Common myeloid progenitor, CD34-positive (primary cell): ENCODE measurements at regions not wholly inside any gene's neighbourhood (a gene's known extent, or its start where the extent isn't known, plus 50 kb on each side); places are given as distances from the start of the nearest gene placed in this dataset.
A peak's percentile ranks its signal among the peaks of the same experiment; 100 is the strongest.

Experiments
- CTCF ChIA-PET: fragments of 350-600 bp; sonication (Branson Sonifier 250); formaldehyde crosslinking; loops from one replicate; lab custom pipeline; 2021; ENCODE audit warnings: antibody characterized with exemption; lab: Charles Lee
- POLR2A ChIA-PET: fragments of 350-600 bp; sonication (Branson Sonifier 250); formaldehyde crosslinking; loops from one replicate; lab custom pipeline; 2021; ENCODE audit warnings: antibody characterized with exemption; lab: Charles Lee
- DNase-seq, 3 donors: peaks; one replicate each; pipeline versions ENCODE4 v3.0.0 to v3.0.0-alpha.2; 2013
- H3K27ac ChIP-seq, 2 experiments: 1 replicate in 1 of 2; 2 replicates in 1 of 2; pipeline ENCODE4 v1.7.0; 2013; ENCODE audit warnings: inconsistent platforms in 2 of 2, low read length in 2 of 2, mild to moderate bottlenecking in 2 of 2, low read depth in 1 of 2, moderate library complexity in 1 of 2; ENCODE audit not compliant: severe bottlenecking in 2 of 2, insufficient read depth in 1 of 2, poor library complexity in 1 of 2
- H3K27me3 ChIP-seq, 5 experiments: replicated peaks in 2 of 5; 1 replicate in 3 of 5; 2 replicates in 2 of 5; pipeline versions ENCODE4 v1.6.1 to v1.7.0; 2013; ENCODE audit warnings: low read length in 4 of 5, mild to moderate bottlenecking in 2 of 5, moderate library complexity in 2 of 5, inconsistent platforms in 1 of 5; ENCODE audit not compliant: insufficient read depth in 5 of 5, control insufficient read depth in 4 of 5
- H3K36me3 ChIP-seq, 4 experiments: 1 replicate in 2 of 4; 2 replicates in 2 of 4; pipeline versions ENCODE4 v1.6.1 to v1.7.0; 2013; ENCODE audit warnings: low read length in 3 of 4, control low read depth in 1 of 4, mild to moderate bottlenecking in 1 of 4; ENCODE audit not compliant: control insufficient read depth in 4 of 4, insufficient read depth in 4 of 4
- H3K4me1 ChIP-seq, 4 experiments: 1 replicate in 3 of 4; 2 replicates in 1 of 4; pipeline versions ENCODE4 v1.6.1 to v1.7.1; 2013; ENCODE audit warnings: low read length in 3 of 4, mild to moderate bottlenecking in 3 of 4, control low read depth in 1 of 4, inconsistent platforms in 1 of 4, moderate library complexity in 1 of 4; ENCODE audit not compliant: control insufficient read depth in 4 of 4, insufficient read depth in 4 of 4; ENCODE audit errors: control extremely low read depth in 1 of 4
- H3K4me3 ChIP-seq, 7 experiments: 1 replicate in 4 of 7; 2 replicates in 3 of 7; pipeline versions ENCODE4 v1.5.1 to v1.7.0; 2013; ENCODE audit warnings: mild to moderate bottlenecking in 7 of 7, low read length in 6 of 7, moderate library complexity in 6 of 7, inconsistent platforms in 2 of 7, low read depth in 2 of 7, control low read depth in 1 of 7; ENCODE audit not compliant: insufficient read depth in 4 of 7, control insufficient read depth in 1 of 7; ENCODE audit errors: extremely low read depth in 1 of 7
- H3K9me3 ChIP-seq, 5 experiments: 1 replicate in 4 of 5; 2 replicates in 1 of 5; pipeline versions ENCODE4 v1.6.1 to v1.7.1; 2013; ENCODE audit warnings: low read length in 4 of 5, mild to moderate bottlenecking in 2 of 5, inconsistent platforms in 1 of 5, low read depth in 1 of 5, moderate library complexity in 1 of 5; ENCODE audit not compliant: control insufficient read depth in 4 of 5, insufficient read depth in 2 of 5; ENCODE audit errors: control extremely low read depth in 1 of 5
- WGBS: methylation state at CpG from one replicate; pipeline ENCODE4 v1.1.5; 2013; ENCODE audit not compliant: insufficient coverage; 5-methylcytosine and 5-hydroxymethylcytosine counted together

GRCh38 chr15:31225356-31225955 is 101.2 kb upstream of the KLF13 start:
- Histone ChIP-seq H3K27ac (no peak overlapping the region), H3K9me3 (no peaks in the 10 kb centered on the region), H3K27me3 (no peaks in the 10 kb centered on the region), H3K4me3 (no peak overlapping the region), H3K4me1 (peaks cover 3 to 50% (median 22%) of the 10 kb centered on the region in 4 experiments), H3K36me3 (no peaks in the 10 kb centered on the region)
- ChIA-PET POLR2A (no interaction called here), CTCF (interaction anchor here (0.8 to 1.5 kb wide), 3 partner anchors 8 to 44 kb away, joined by 3 read pairs; no protein-coding TSS in a partner anchor)
- DNase-seq: no peak
- 95% methylated on average over 17 of the region's 18 CpGs for WGBS

DNA sequence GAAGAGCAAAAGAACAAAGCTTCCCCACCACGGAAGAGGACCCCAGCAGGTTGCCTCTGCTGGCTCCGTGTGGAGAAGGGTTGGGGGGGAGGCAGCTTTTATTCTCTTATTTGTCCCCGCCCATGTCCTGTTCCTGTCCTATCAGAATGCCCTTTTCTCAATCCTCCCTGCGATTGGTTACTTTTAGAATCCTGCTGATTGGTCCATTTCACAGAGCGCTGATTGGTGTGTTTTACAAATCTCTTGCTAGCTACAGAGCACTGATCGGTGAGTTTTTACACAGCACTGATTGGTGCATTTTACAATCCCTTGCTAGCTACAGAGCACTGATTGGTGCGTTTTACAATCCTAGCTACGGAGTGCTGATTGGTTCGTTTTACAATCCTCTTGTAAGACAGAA is 100.6 kb upstream of the KLF13 start:
- POLR2A ChIA-PET: no interaction called here
- H3K4me3 ChIP-seq: no peak overlapping the region
- no peaks in the 10 kb centered on the region for H3K36me3 ChIP-seq
- no peaks in the 10 kb centered on the region for H3K9me3 ChIP-seq
- no peak for DNase-seq
- CTCF ChIA-PET: interaction anchor here (0.8 kb wide), 1 partner anchor 9 kb away, joined by 3 read pairs; no protein-coding TSS in a partner anchor
- H3K27me3 ChIP-seq: no peaks in the 10 kb centered on the region
- peaks cover 3 to 50% (median 22%) of the 10 kb centered on the region in 4 experiments for H3K4me1 ChIP-seq
- WGBS: 96% methylated on average over 7 of the region's 9 CpGs
- H3K27ac ChIP-seq: no peak overlapping the region

DNA sequence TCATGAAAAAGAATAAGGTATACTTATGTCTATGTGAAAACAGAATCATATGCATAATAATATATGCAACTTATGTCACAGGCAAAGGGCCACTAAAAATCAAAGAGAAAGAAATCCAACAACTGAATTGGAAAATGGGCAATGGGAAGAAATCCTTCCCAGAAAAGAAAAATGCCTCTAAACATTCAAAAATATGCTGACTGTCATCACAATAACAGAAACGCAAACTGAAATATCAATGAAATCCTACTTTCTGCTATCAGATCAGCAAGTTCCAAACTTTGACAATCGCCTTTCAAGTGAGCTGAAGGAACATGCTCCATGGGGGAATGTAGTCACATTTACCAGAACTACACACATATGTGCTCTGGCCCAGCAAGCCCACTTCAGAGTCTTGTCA is 99.4 kb upstream of the KLF13 start:
- ChIA-PET CTCF (no interaction called here), POLR2A (no interaction called here)
- DNase-seq: no peak
- no peak overlapping the region for H3K4me3 ChIP-seq
- no peaks in the 10 kb centered on the region for H3K36me3 ChIP-seq
- no peak overlapping the region for H3K27ac ChIP-seq
- H3K9me3 ChIP-seq: no peaks in the 10 kb centered on the region
- H3K27me3 ChIP-seq: no peaks in the 10 kb centered on the region
- peaks cover 3 to 45% (median 20%) of the 10 kb centered on the region in 4 experiments for H3K4me1 ChIP-seq
- WGBS: 100% methylated on average over 2 of the region's 2 CpGs

- Histone ChIP-seq H3K27me3 (no peaks in the 10 kb centered on the region), H3K36me3 (no peaks in the 10 kb centered on the region), H3K27ac (no peak overlapping the region), H3K4me3 (no peak overlapping the region), H3K9me3 (no peaks in the 10 kb centered on the region), H3K4me1 (peaks cover 1 to 36% (median 14%) of the 10 kb centered on the region in 4 experiments)
- ChIA-PET POLR2A (no interaction called here), CTCF (interaction anchor here (0.6 to 1.2 kb wide), 2 partner anchors 27 to 1168 kb away, joined by 3 to 5 read pairs; no protein-coding TSS in a partner anchor)
- peak in 2 of 3 donors; percentile 42 to 59 for DNase-seq
- 87% methylated on average over 3 of the region's 7 CpGs for WGBS
Measured at GRCh38 chr15:31228011-31228484, 98.6 kb upstream of the KLF13 start.

DNA sequence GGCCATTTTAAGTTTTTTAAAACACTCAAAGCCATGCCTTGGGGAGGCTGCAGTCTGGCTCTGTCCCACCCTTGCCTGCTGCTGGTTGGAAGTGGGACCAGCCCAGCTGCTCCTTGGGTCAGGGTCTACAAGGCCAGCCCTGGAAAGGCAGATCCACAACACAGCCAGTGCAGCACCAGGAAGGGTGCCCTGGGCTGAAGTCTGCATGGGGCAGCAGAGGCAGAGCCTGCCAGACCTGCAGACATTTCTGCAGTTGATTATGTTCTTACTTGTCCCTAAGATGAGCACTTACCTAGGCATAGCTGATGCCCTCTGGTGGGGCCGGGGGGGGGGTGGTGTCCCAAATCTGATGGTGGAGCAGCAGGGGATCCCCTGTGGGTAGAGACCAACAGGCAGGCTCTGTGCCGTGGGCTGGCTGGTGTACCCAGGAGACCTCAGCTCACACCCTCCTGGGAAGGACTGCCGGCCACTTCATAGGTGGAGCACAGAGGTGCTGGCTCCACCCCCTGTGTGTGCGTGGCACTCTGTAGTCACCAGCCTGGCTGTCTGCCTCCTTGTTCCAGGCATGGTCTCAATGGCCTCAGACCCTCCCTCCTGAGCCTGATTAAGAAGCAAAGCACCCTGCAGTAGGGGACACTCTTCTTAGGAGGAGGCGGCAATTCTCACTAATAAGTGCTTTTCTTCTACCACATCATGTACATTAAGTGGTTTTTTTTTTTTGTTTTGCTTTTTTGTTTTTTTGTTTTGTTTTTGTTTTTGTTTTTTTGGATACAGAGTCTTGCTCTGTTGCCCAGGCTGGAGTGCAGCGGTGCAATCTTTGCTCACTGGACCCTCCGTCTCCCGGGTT is 97.4 kb upstream of the KLF13 start:
- CTCF ChIA-PET: interaction anchor here (1.1 to 1.6 kb wide), 3 partner anchors 9 to 66 kb away, joined by 3 to 5 read pairs (median 3); no protein-coding TSS in a partner anchor
- no peak overlapping the region for H3K27ac ChIP-seq
- WGBS: 98% methylated on average over 7 of the region's 8 CpGs
- DNase-seq: no peak
- H3K36me3 ChIP-seq: no peaks in the 10 kb centered on the region
- H3K9me3 ChIP-seq: no peaks in the 10 kb centered on the region
- no peak overlapping the region for H3K4me3 ChIP-seq
- no peaks in the 10 kb centered on the region for H3K27me3 ChIP-seq
- POLR2A ChIA-PET: no interaction called here
- peaks cover 0 to 25% (median 2%) of the 10 kb centered on the region in 4 experiments for H3K4me1 ChIP-seq

GRCh38 chr15:31230630-31231485 is 95.8 kb upstream of the KLF13 start:
- no peak overlapping the region for H3K4me3 ChIP-seq
- H3K27ac ChIP-seq: no peak overlapping the region
- H3K4me1 ChIP-seq: peaks cover 0 to 18% (median 0%) of the 10 kb centered on the region in 4 experiments
- H3K27me3 ChIP-seq: no peaks in the 10 kb centered on the region
- POLR2A ChIA-PET: no interaction called here
- DNase-seq: peak; percentile 17 to 52 (median 20)
- H3K9me3 ChIP-seq: no peaks in the 10 kb centered on the region
- 99% methylated on average over 6 of the region's 6 CpGs for WGBS
- CTCF ChIA-PET: interaction anchor here (0.6 to 1.6 kb wide), 4 partner anchors 11 to 72 kb away, joined by 3 read pairs; no protein-coding TSS in a partner anchor
- no peaks in the 10 kb centered on the region for H3K36me3 ChIP-seq
